ENCODE measurements at regions not wholly inside any gene's neighbourhood (a gene's known extent, or its start where the extent isn't known, plus 50 kb on each side); places are given as distances from the start of the nearest gene placed in this dataset.
"Not testable (repeated sequence)": the region's sequence is repeated elsewhere in the genome, so short reads cannot be mapped to it uniquely, and the experiment has no call there.

- Histone ChIP-seq H3K27me3 (ENCODE audit: control insufficient read depth in 1 of 2, insufficient read depth in 1 of 2, low read length in 2 of 2) (no peaks in the 10 kb centered on the region), H2AFZ (ENCODE audit: low read depth, low read length) (no peak overlapping the region), H3K4me2 (ENCODE audit: low read length, poor library complexity, severe bottlenecking) (no peak overlapping the region), H3K27ac (ENCODE audit: low read length, poor library complexity, severe bottlenecking) (no peak overlapping the region), H3K4me1 (ENCODE audit: control insufficient read depth, insufficient read depth, low read depth, low read length) (no peaks in the 10 kb centered on the region), H2BK5ac (ENCODE audit: low read depth, low read length, poor library complexity, severe bottlenecking) (no peak overlapping the region), H3K4ac (ENCODE audit: low read depth in 1 of 2, low read length in 2 of 2) (no peak overlapping the region), H2BK120ac (ENCODE audit: low read depth, low read length) (no peak overlapping the region), H3K18ac (ENCODE audit: low read depth in 1 of 2, low read length in 2 of 2) (no peak overlapping the region), H2BK15ac (ENCODE audit: low read depth, poor library complexity, severe bottlenecking) (no peak overlapping the region), H2AK5ac (ENCODE audit: low read length, severe bottlenecking) (no peak overlapping the region), H4K8ac (ENCODE audit: low read length) (no peak overlapping the region), H2BK12ac (ENCODE audit: low read length in 2 of 2) (no peak overlapping the region), H3K23ac (ENCODE audit: low read length in 2 of 2) (no peak overlapping the region), H3K4me3 (ENCODE audit: insufficient read depth in 1 of 2, low read depth in 1 of 2, low read length in 2 of 2) (no peak overlapping the region), H3K14ac (ENCODE audit: low read length in 2 of 2) (no peak overlapping the region), H3K9ac (ENCODE audit: low read length) (no peak overlapping the region), H3K9me3 (ENCODE audit: control insufficient read depth, low read length) (no peaks in the 10 kb centered on the region), H3K36me3 (ENCODE audit: control insufficient read depth in 1 of 2, insufficient read depth in 2 of 2, low read depth in 1 of 2, low read length in 2 of 2) (no peaks in the 10 kb centered on the region), H4K91ac (ENCODE audit: low read length) (no peak overlapping the region), H3K79me1 (replicated peaks; ENCODE audit: low read length, poor library complexity, severe bottlenecking) (no peaks in the 10 kb centered on the region)
- no peak for DNase-seq
- WGBS, result no CpG with 5 or more reads among the region's 1 CpG
Observed at GRCh38 chr10:123249894-123250293, 95.7 kb downstream of the BUB3 start.

GRCh38 chr10:123250640-123251039, 96.4 kb downstream of the BUB3 start:
- Histone ChIP-seq H3K79me1 (replicated peaks; ENCODE audit: low read length, poor library complexity, severe bottlenecking) (no peaks in the 10 kb centered on the region), H2BK12ac (ENCODE audit: low read length in 2 of 2) (no peak overlapping the region), H2BK15ac (ENCODE audit: low read depth, poor library complexity, severe bottlenecking) (no peak overlapping the region), H2AFZ (ENCODE audit: low read depth, low read length) (no peak overlapping the region), H3K27ac (ENCODE audit: low read length, poor library complexity, severe bottlenecking) (no peak overlapping the region), H3K9ac (ENCODE audit: low read length) (no peak overlapping the region), H3K9me3 (ENCODE audit: control insufficient read depth, low read length) (no peaks in the 10 kb centered on the region), H3K14ac (ENCODE audit: low read length in 2 of 2) (no peak overlapping the region), H2BK5ac (ENCODE audit: low read depth, low read length, poor library complexity, severe bottlenecking) (no peak overlapping the region), H3K4me1 (ENCODE audit: control insufficient read depth, insufficient read depth, low read depth, low read length) (no peaks in the 10 kb centered on the region), H2BK120ac (ENCODE audit: low read depth, low read length) (no peak overlapping the region), H4K91ac (ENCODE audit: low read length) (no peak overlapping the region), H3K23ac (ENCODE audit: low read length in 2 of 2) (no peak overlapping the region), H3K36me3 (ENCODE audit: control insufficient read depth in 1 of 2, insufficient read depth in 2 of 2, low read depth in 1 of 2, low read length in 2 of 2) (no peaks in the 10 kb centered on the region), H2AK5ac (ENCODE audit: low read length, severe bottlenecking) (no peak overlapping the region), H3K18ac (ENCODE audit: low read depth in 1 of 2, low read length in 2 of 2) (no peak overlapping the region), H4K8ac (ENCODE audit: low read length) (no peak overlapping the region), H3K27me3 (ENCODE audit: control insufficient read depth in 1 of 2, insufficient read depth in 1 of 2, low read length in 2 of 2) (no peaks in the 10 kb centered on the region), H3K4ac (ENCODE audit: low read depth in 1 of 2, low read length in 2 of 2) (no peak overlapping the region), H3K4me2 (ENCODE audit: low read length, poor library complexity, severe bottlenecking) (no peak overlapping the region), H3K4me3 (ENCODE audit: insufficient read depth in 1 of 2, low read depth in 1 of 2, low read length in 2 of 2) (no peak overlapping the region)
- 78% methylated on average over 3 of the region's 4 CpGs for WGBS
- no peak for DNase-seq

- no peak overlapping the region for H2BK15ac ChIP-seq (ENCODE audit: low read depth, poor library complexity, severe bottlenecking)
- no peaks in the 10 kb centered on the region for H3K4me1 ChIP-seq (ENCODE audit: control insufficient read depth, insufficient read depth, low read depth, low read length)
- 83% methylated on average over 3 of the region's 4 CpGs for WGBS
- DNase-seq, result no peak
- H3K9me3 ChIP-seq (ENCODE audit: control insufficient read depth, low read length), result no peaks in the 10 kb centered on the region
- no peak overlapping the region for H2BK120ac ChIP-seq (ENCODE audit: low read depth, low read length)
- no peak overlapping the region for H2BK5ac ChIP-seq (ENCODE audit: low read depth, low read length, poor library complexity, severe bottlenecking)
- no peak overlapping the region for H3K18ac ChIP-seq (ENCODE audit: low read depth in 1 of 2, low read length in 2 of 2)
- no peaks in the 10 kb centered on the region for H3K27me3 ChIP-seq (ENCODE audit: control insufficient read depth in 1 of 2, insufficient read depth in 1 of 2, low read length in 2 of 2)
- no peak overlapping the region for H2BK12ac ChIP-seq (ENCODE audit: low read length in 2 of 2)
- H4K8ac ChIP-seq (ENCODE audit: low read length), result no peak overlapping the region
- H3K14ac ChIP-seq (ENCODE audit: low read length in 2 of 2), result no peak overlapping the region
- H3K4me3 ChIP-seq (ENCODE audit: insufficient read depth in 1 of 2, low read depth in 1 of 2, low read length in 2 of 2), result no peak overlapping the region
- H2AK5ac ChIP-seq (ENCODE audit: low read length, severe bottlenecking), result no peak overlapping the region
- H3K4me2 ChIP-seq (ENCODE audit: low read length, poor library complexity, severe bottlenecking), result no peak overlapping the region
- H2AFZ ChIP-seq (ENCODE audit: low read depth, low read length), result no peak overlapping the region
- H3K36me3 ChIP-seq (ENCODE audit: control insufficient read depth in 1 of 2, insufficient read depth in 2 of 2, low read depth in 1 of 2, low read length in 2 of 2), result no peaks in the 10 kb centered on the region
- no peak overlapping the region for H4K91ac ChIP-seq (ENCODE audit: low read length)
- no peak overlapping the region for H3K23ac ChIP-seq (ENCODE audit: low read length in 2 of 2)
- H3K79me1 ChIP-seq (replicated peaks; ENCODE audit: low read length, poor library complexity, severe bottlenecking), result no peaks in the 10 kb centered on the region
- no peak overlapping the region for H3K9ac ChIP-seq (ENCODE audit: low read length)
- H3K27ac ChIP-seq (ENCODE audit: low read length, poor library complexity, severe bottlenecking), result no peak overlapping the region
- no peak overlapping the region for H3K4ac ChIP-seq (ENCODE audit: low read depth in 1 of 2, low read length in 2 of 2)
Observed at GRCh38 chr10:123252779-123253178, 98.6 kb downstream of the BUB3 start.

GRCh38 chr10:123254343-123254742, 100.1 kb downstream of the BUB3 start:
- not testable (repeated sequence) for H4K8ac ChIP-seq (ENCODE audit: low read length); H3K18ac ChIP-seq (ENCODE audit: low read depth in 1 of 2, low read length in 2 of 2); H4K91ac ChIP-seq (ENCODE audit: low read length); H3K9ac ChIP-seq (ENCODE audit: low read length); H3K23ac ChIP-seq (ENCODE audit: low read length in 2 of 2); H2AK5ac ChIP-seq (ENCODE audit: low read length, severe bottlenecking); H2BK15ac ChIP-seq (ENCODE audit: low read depth, poor library complexity, severe bottlenecking); H3K4me1 ChIP-seq (ENCODE audit: control insufficient read depth, insufficient read depth, low read depth, low read length); H3K4me2 ChIP-seq (ENCODE audit: low read length, poor library complexity, severe bottlenecking); DNase-seq; H3K27me3 ChIP-seq (ENCODE audit: control insufficient read depth in 1 of 2, insufficient read depth in 1 of 2, low read length in 2 of 2); H2BK12ac ChIP-seq (ENCODE audit: low read length in 2 of 2); H3K4ac ChIP-seq (ENCODE audit: low read depth in 1 of 2, low read length in 2 of 2); H3K9me3 ChIP-seq (ENCODE audit: control insufficient read depth, low read length); H2BK5ac ChIP-seq (ENCODE audit: low read depth, low read length, poor library complexity, severe bottlenecking); H2AFZ ChIP-seq (ENCODE audit: low read depth, low read length); H3K79me1 ChIP-seq (replicated peaks; ENCODE audit: low read length, poor library complexity, severe bottlenecking); H3K27ac ChIP-seq (ENCODE audit: low read length, poor library complexity, severe bottlenecking); H2BK120ac ChIP-seq (ENCODE audit: low read depth, low read length); H3K36me3 ChIP-seq (ENCODE audit: control insufficient read depth in 1 of 2, insufficient read depth in 2 of 2, low read depth in 1 of 2, low read length in 2 of 2)
- Histone ChIP-seq H3K14ac (ENCODE audit: low read length in 2 of 2) (peak overlapping the region in 1 of 2 experiments; percentile 9), H3K4me3 (ENCODE audit: insufficient read depth in 1 of 2, low read depth in 1 of 2, low read length in 2 of 2) (peak overlapping the region in 1 of 2 experiments; percentile 3)
- 77% methylated on average over 5 of the region's 5 CpGs for whole genome bisulfite sequencing

Measured in mesenchymal stem cell (in vitro differentiated cells and primary cell).